ENCODE measurements at regions not wholly inside any gene's neighbourhood (a gene's known extent, or its start where the extent isn't known, plus 50 kb on each side); places are given as distances from the start of the nearest gene placed in this dataset.

DNA sequence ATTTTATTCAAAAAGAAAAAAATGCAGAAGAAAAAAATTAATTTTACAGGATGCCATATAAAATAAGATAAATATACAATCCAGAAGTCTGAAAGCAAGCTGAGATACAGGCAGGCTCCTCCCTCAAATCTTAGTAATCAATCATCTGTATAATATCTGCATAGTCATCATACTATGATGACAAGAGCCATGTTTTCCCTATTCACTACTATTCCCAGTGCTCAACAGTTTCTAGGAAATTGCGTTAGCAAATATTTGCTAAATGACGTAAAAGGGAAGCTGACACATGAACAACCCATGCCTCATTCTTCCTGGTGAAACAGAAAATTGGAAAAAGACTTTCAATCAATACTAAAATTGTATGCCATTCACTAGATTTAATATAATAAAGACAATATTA is 793.2 kb downstream of the SUCLG1 start:
- Histone ChIP-seq H3K9me3 (replicated peaks) (no peaks in the 10 kb centered on the region), H3K27ac (replicated peaks) (no peak overlapping the region), H3K4me1 (no peaks in the 10 kb centered on the region), H3K4me3 (no peak overlapping the region), H3K27me3 (ENCODE audit: low read depth) (no peaks in the 10 kb centered on the region), H3K36me3 (no peaks in the 10 kb centered on the region)
- intact Hi-C loops (cut with micrococcal nuclease): no loop called here
- TF ChIP-seq, protein P1, sequence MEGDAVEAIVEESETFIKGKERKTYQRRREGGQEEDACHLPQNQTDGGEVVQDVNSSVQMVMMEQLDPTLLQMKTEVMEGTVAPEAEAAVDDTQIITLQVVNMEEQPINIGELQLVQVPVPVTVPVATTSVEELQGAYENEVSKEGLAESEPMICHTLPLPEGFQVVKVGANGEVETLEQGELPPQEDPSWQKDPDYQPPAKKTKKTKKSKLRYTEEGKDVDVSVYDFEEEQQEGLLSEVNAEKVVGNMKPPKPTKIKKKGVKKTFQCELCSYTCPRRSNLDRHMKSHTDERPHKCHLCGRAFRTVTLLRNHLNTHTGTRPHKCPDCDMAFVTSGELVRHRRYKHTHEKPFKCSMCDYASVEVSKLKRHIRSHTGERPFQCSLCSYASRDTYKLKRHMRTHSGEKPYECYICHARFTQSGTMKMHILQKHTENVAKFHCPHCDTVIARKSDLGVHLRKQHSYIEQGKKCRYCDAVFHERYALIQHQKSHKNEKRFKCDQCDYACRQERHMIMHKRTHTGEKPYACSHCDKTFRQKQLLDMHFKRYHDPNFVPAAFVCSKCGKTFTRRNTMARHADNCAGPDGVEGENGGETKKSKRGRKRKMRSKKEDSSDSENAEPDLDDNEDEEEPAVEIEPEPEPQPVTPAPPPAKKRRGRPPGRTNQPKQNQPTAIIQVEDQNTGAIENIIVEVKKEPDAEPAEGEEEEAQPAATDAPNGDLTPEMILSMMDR (IDR thresholded peaks at IDR 0.05; ENCODE audit: borderline replicate concordance): no peak
- no peak for DNase-seq

DNA sequence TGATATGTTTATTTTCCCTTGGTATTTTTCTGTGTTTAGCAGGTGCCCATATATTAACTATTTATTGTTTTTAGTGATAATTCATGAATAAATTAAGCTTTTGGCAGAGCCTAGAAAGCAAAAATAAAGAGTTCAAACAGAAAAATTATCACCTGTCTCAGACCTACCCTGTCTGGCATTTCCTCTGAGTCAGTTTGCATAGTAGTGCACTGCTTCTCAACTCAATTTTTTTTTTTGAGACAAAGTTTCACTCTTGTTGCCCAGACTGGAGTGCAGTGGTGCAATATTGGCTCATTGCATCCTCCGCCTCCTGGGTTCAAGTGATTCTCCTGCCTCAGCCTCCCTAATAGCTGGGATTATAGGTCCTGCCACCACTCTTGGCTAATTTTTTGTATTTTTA is 793.9 kb downstream of the SUCLG1 start:
- no peak for DNase-seq
- TF ChIP-seq, protein P1 (IDR thresholded peaks at IDR 0.05; ENCODE audit: borderline replicate concordance): no peak
- Histone ChIP-seq H3K27ac (replicated peaks) (no peak overlapping the region), H3K4me3 (no peak overlapping the region), H3K9me3 (replicated peaks) (no peaks in the 10 kb centered on the region), H3K27me3 (ENCODE audit: low read depth) (no peaks in the 10 kb centered on the region), H3K36me3 (no peaks in the 10 kb centered on the region), H3K4me1 (no peaks in the 10 kb centered on the region)
- intact Hi-C loops (cut with micrococcal nuclease): no loop called here

GRCh38 chr2:83661711-83662110 is 797.4 kb downstream of the SUCLG1 start:
- H3K4me3 ChIP-seq: no peak overlapping the region

GRCh38 chr2:83654091-83654611 is 804.9 kb downstream of the SUCLG1 start:
- TF ChIP-seq, protein P1 (IDR thresholded peaks at IDR 0.05; ENCODE audit: borderline replicate concordance): no peak
- intact Hi-C loops (cut with micrococcal nuclease): no loop called here
- Histone ChIP-seq H3K36me3 (no peaks in the 10 kb centered on the region), H3K4me1 (no peaks in the 10 kb centered on the region), H3K27me3 (ENCODE audit: low read depth) (no peaks in the 10 kb centered on the region), H3K27ac (replicated peaks) (no peak overlapping the region), H3K9me3 (replicated peaks) (no peaks in the 10 kb centered on the region), H3K4me3 (no peak overlapping the region)
- DNase-seq: no peak

More at GRCh38 chr2:83661711-83662110, 797.4 kb downstream of the SUCLG1 start:
- DNase-seq: no peak
- Histone ChIP-seq H3K27me3 (ENCODE audit: low read depth) (no peaks in the 10 kb centered on the region), H3K9me3 (replicated peaks) (no peaks in the 10 kb centered on the region), H3K36me3 (no peaks in the 10 kb centered on the region), H3K27ac (replicated peaks) (no peak overlapping the region), H3K4me1 (no peaks in the 10 kb centered on the region)
- intact Hi-C loops (cut with micrococcal nuclease): no loop called here
- TF ChIP-seq, protein P1 (IDR thresholded peaks at IDR 0.05; ENCODE audit: borderline replicate concordance): no peak

- Histone ChIP-seq H3K4me3 (no peak overlapping the region), H3K36me3 (no peaks in the 10 kb centered on the region), H3K4me1 (no peaks in the 10 kb centered on the region), H3K27me3 (ENCODE audit: low read depth) (no peaks in the 10 kb centered on the region), H3K9me3 (replicated peaks) (no peaks in the 10 kb centered on the region), H3K27ac (replicated peaks) (no peak overlapping the region)
- TF ChIP-seq, protein P1 (IDR thresholded peaks at IDR 0.05; ENCODE audit: borderline replicate concordance): no peak
- intact Hi-C loops (cut with micrococcal nuclease): no loop called here
- DNase-seq: no peak
Measured at GRCh38 chr2:83650898-83651297, 808.2 kb downstream of the SUCLG1 start.

Measured in left ventricle myocardium inferior (tissue), 1 donor.